ENCODE measurements at regions not wholly inside any gene's neighbourhood (a gene's known extent, or its start where the extent isn't known, plus 50 kb on each side); places are given as distances from the start of the nearest gene placed in this dataset.

DNA sequence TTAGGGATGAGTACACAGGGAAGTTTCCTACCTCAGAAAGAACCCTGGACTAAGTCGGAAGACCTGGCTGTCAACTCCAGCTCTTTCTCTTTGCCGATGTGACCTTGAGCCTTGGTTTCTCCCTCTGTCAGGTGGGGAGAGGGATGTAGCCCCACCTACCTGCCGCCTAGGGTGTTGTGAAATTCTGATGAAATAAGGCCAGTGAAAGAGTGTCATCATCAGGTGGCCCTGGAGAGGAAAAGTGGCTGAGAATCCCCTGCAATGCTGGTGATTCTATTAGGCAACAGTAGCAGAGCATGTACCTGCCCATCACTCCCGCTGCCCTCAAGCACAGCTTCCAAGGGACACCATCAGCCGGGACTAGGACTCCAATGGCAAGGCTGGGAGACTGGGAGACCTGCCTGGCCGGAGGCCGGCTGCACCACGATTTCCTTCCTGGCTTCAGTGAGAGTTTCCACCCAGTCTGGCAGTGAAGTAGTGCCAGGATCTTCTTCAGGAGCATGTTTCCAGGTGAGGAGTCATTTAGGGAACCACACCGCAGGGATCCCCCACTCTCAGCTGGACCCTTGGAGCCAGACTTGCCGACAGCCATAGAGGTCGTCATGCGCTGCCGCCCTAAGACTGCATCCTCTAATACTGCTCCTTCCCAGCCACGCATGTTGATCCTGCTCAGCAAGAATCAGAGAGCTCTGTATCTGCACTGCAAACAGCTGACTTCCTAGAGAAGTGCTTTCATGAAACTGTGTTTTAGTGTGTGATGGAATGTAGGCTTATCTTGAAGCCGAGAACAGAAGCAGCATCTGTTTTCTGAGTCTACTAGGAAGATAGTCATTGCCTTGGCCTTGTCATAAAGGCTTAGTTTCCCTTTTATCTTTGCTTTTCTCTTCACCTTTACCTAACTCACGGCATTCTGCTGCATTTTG lies 88.0 kb upstream of the F3 start:
- H3K9ac ChIP-seq (ENCODE audit: low read length in 2 of 2) = no peak overlapping the region
- no peak overlapping the region for H3K4me3 ChIP-seq (ENCODE audit: low read length in 2 of 2)
- H3K27ac ChIP-seq (ENCODE audit: low read length) = no peak overlapping the region
- H3K27me3 ChIP-seq (ENCODE audit: control insufficient read depth in 1 of 2, insufficient read depth in 2 of 2, low read length in 2 of 2) = no peaks in the 10 kb centered on the region
- no peaks in the 10 kb centered on the region for H3K4me1 ChIP-seq (ENCODE audit: control insufficient read depth, insufficient read depth, low read length)
- no peaks in the 10 kb centered on the region for H3K9me3 ChIP-seq (ENCODE audit: control insufficient read depth in 2 of 2, low read length in 2 of 2)
- no peaks in the 10 kb centered on the region for H3K36me3 ChIP-seq (ENCODE audit: control insufficient read depth in 2 of 2, insufficient read depth in 2 of 2, low read length in 2 of 2)

DNA sequence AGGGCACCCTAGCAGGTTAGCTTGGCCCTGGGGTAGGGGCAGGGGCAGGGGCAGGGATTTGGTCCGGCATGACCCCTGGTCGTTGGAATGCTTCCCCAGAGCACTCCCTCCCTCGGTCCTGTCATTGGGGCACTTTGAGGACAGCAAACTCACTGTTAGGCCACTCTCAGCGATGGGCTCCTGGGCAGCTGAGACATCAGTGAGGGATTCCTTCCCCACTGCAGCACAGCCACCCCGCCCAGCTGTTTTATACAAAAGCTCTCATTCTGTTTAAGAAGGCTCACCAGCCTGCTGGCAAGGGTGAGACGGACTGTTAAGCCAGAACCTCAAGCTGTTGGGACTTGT lies 86.9 kb upstream of the F3 start:
- Histone ChIP-seq H3K27ac (ENCODE audit: low read length) (no peak overlapping the region), H3K4me3 (ENCODE audit: low read length in 2 of 2) (no peak overlapping the region), H3K9me3 (ENCODE audit: control insufficient read depth in 2 of 2, low read length in 2 of 2) (no peaks in the 10 kb centered on the region), H3K36me3 (ENCODE audit: control insufficient read depth in 2 of 2, insufficient read depth in 2 of 2, low read length in 2 of 2) (no peaks in the 10 kb centered on the region), H3K27me3 (ENCODE audit: control insufficient read depth in 1 of 2, insufficient read depth in 2 of 2, low read length in 2 of 2) (no peaks in the 10 kb centered on the region), H3K4me1 (ENCODE audit: control insufficient read depth, insufficient read depth, low read length) (no peaks in the 10 kb centered on the region), H3K9ac (ENCODE audit: low read length in 2 of 2) (no peak overlapping the region)

DNA sequence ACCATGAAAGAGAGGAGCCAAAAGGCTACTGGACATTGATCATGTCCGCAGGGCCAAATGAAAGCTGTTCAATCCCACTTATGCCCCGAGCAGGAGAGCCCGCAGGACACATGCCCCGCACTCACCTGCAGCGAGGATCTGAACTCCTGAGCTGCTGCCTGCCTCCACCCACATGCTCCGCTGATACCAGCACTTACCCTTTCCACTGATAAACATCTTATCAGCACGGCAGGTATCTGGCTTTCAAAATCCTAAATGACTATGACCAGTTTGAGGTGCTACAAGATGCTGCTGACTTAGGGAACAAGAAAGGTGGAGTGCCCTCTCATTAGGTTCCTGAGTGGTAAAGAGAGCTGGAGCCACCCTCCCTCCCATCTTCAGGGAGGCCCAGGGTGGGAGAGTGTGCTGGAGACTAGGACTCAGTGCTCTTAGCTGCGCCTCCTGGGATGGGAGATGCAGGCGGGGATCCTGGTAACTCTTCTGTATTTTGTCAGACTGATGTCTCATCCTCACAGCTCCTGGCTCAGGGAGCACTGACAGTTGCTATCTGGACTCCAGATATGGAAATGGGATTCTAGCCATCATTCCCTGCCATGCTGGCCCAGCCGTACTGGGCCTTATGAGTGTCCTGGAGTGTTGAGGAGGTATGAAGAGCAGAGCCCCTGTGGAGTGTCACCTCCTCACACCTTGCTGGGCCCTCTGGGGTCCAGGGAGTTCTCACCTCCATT lies 86.4 kb upstream of the F3 start:
- no peaks in the 10 kb centered on the region for H3K27me3 ChIP-seq (ENCODE audit: control insufficient read depth in 1 of 2, insufficient read depth in 2 of 2, low read length in 2 of 2)
- no peaks in the 10 kb centered on the region for H3K36me3 ChIP-seq (ENCODE audit: control insufficient read depth in 2 of 2, insufficient read depth in 2 of 2, low read length in 2 of 2)
- no peaks in the 10 kb centered on the region for H3K9me3 ChIP-seq (ENCODE audit: control insufficient read depth in 2 of 2, low read length in 2 of 2)
- H3K27ac ChIP-seq (ENCODE audit: low read length) = no peak overlapping the region
- no peak overlapping the region for H3K4me3 ChIP-seq (ENCODE audit: low read length in 2 of 2)
- no peaks in the 10 kb centered on the region for H3K4me1 ChIP-seq (ENCODE audit: control insufficient read depth, insufficient read depth, low read length)
- no peak overlapping the region for H3K9ac ChIP-seq (ENCODE audit: low read length in 2 of 2)

DNA sequence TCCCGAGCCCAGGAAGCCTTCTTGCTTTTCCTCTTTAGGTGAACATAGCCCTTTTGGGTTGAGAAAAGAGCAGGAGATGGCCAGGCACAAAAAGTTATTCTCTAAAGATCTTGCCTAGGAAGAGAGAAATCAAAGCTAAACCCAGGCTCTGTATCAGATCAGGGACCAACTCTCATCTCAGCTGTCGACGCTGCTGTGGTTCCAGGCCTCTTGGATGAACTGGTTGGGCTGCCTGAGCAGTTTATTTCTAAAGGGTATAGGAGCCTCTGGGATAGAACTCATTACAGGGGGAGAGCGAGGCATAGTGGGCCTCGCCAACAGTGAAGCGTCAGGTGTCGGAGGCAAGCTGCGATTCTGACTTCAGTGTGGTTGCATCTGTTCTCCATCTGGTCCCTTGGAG lies 82.6 kb upstream of the F3 start:
- Histone ChIP-seq H3K9me3 (ENCODE audit: control insufficient read depth in 2 of 2, low read length in 2 of 2) (no peaks in the 10 kb centered on the region), H3K9ac (ENCODE audit: low read length in 2 of 2) (no peak overlapping the region), H3K4me1 (ENCODE audit: control insufficient read depth, insufficient read depth, low read length) (no peaks in the 10 kb centered on the region), H3K36me3 (ENCODE audit: control insufficient read depth in 2 of 2, insufficient read depth in 2 of 2, low read length in 2 of 2) (no peaks in the 10 kb centered on the region), H3K27me3 (ENCODE audit: control insufficient read depth in 1 of 2, insufficient read depth in 2 of 2, low read length in 2 of 2) (no peaks in the 10 kb centered on the region), H3K27ac (ENCODE audit: low read length) (no peak overlapping the region), H3K4me3 (ENCODE audit: low read length in 2 of 2) (no peak overlapping the region)

DNA sequence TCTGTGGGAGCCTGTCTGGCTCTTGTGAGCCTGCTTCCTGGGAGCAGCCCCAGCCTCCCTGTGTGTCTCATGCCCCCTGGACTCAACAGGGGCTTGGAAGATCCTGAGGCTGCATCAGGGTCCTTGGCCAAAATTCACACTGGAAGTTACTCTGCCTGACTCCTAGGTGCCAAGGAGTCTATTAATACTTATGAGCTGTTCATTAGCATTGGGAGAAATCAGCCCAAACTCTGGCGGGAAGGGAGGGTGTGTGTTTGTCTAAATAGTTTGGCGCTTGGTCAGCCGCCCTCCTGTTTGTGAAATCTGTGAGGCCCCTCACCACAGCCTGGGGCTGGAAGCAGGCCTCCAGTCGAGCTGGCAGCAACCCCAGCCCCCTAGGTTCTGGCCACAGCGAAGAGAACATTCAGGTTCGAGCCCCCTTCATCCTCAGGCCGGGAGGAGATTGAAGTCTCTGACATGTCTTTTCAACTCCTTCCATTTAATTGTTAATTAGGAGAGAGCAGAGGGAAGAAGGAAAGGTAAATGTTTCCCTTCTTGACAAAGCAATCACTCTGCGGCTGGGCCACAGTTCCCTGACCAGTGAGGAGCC lies 82.1 kb upstream of the F3 start:
- no peaks in the 10 kb centered on the region for H3K9me3 ChIP-seq (ENCODE audit: control insufficient read depth in 2 of 2, low read length in 2 of 2)
- H3K36me3 ChIP-seq (ENCODE audit: control insufficient read depth in 2 of 2, insufficient read depth in 2 of 2, low read length in 2 of 2) = no peaks in the 10 kb centered on the region
- no peak overlapping the region for H3K9ac ChIP-seq (ENCODE audit: low read length in 2 of 2)
- no peak overlapping the region for H3K4me3 ChIP-seq (ENCODE audit: low read length in 2 of 2)
- H3K27me3 ChIP-seq (ENCODE audit: control insufficient read depth in 1 of 2, insufficient read depth in 2 of 2, low read length in 2 of 2) = no peaks in the 10 kb centered on the region
- no peaks in the 10 kb centered on the region for H3K4me1 ChIP-seq (ENCODE audit: control insufficient read depth, insufficient read depth, low read length)
- H3K27ac ChIP-seq (ENCODE audit: low read length) = no peak overlapping the region

DNA sequence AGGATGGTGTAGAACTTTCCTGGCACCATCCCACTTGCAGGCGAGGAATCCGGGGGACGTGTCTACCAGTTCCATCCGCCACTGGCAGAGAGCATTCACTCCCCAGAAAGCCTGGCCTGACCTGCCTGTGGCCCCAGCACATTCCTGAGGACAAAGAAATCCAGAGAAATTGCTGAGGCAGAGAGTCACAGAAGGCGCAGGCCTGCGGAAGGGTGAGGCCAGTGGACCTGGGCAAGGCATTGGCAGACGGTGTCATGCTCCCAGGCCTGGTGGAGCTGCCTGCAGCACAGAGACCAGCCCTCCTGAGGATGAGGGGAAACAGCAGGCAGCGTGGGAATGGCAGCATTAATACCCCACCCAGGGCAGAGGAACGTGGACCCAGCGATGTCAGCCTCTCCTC lies 81.2 kb upstream of the F3 start:
- no peak overlapping the region for H3K4me3 ChIP-seq (ENCODE audit: low read length in 2 of 2)
- H3K36me3 ChIP-seq (ENCODE audit: control insufficient read depth in 2 of 2, insufficient read depth in 2 of 2, low read length in 2 of 2) = no peaks in the 10 kb centered on the region
- no peak overlapping the region for H3K27ac ChIP-seq (ENCODE audit: low read length)
- H3K4me1 ChIP-seq (ENCODE audit: control insufficient read depth, insufficient read depth, low read length) = no peaks in the 10 kb centered on the region
- no peaks in the 10 kb centered on the region for H3K27me3 ChIP-seq (ENCODE audit: control insufficient read depth in 1 of 2, insufficient read depth in 2 of 2, low read length in 2 of 2)
- no peak overlapping the region for H3K9ac ChIP-seq (ENCODE audit: low read length in 2 of 2)
- no peaks in the 10 kb centered on the region for H3K9me3 ChIP-seq (ENCODE audit: control insufficient read depth in 2 of 2, low read length in 2 of 2)

DNA sequence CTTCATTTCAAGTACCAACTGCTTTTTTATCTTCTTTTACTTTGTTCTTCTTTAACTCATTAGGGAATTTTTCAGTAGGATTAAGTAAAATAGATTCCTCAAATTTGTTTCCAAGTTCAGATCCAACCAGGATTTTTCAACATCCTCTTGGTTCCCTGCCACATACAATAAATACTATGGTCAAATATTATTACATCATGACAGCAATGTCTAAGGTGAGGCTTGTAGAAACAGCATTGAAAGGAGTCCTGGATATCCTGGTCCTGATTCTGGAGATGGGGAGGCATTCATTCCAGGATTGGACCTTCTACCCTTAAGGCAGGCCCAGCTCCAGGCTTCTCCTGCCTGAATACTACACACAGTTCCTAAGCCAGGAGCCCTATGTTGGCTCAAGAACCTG lies 80.2 kb upstream of the F3 start:
- Histone ChIP-seq H3K27ac (ENCODE audit: low read length) (no peak overlapping the region), H3K9me3 (ENCODE audit: control insufficient read depth in 2 of 2, low read length in 2 of 2) (no peaks in the 10 kb centered on the region), H3K9ac (ENCODE audit: low read length in 2 of 2) (no peak overlapping the region), H3K4me3 (ENCODE audit: low read length in 2 of 2) (no peak overlapping the region), H3K36me3 (ENCODE audit: control insufficient read depth in 2 of 2, insufficient read depth in 2 of 2, low read length in 2 of 2) (no peaks in the 10 kb centered on the region), H3K27me3 (ENCODE audit: control insufficient read depth in 1 of 2, insufficient read depth in 2 of 2, low read length in 2 of 2) (no peaks in the 10 kb centered on the region), H3K4me1 (ENCODE audit: control insufficient read depth, insufficient read depth, low read length) (no peaks in the 10 kb centered on the region)

DNA sequence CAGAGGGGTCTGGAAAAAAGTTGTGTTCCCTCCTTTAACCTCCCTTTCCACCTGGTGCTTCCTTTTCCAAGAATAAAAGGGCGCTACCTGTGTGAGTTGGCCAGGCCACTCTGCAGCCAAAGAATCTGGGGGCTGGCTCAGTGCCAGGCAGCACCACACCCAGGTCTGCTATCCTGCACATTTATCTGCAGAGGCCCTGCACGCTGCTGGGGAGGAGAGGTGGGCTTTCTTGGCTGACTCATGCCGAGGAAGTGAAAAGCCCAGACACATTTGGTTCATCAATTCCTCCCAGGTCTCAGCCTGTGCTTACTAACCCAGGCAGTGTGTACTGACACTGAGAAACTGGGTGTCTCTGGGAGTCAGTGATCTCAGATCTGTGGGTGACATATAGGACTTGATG lies 79.8 kb upstream of the F3 start:
- no peak overlapping the region for H3K4me3 ChIP-seq (ENCODE audit: low read length in 2 of 2)
- H3K4me1 ChIP-seq (ENCODE audit: control insufficient read depth, insufficient read depth, low read length) = no peaks in the 10 kb centered on the region
- no peaks in the 10 kb centered on the region for H3K9me3 ChIP-seq (ENCODE audit: control insufficient read depth in 2 of 2, low read length in 2 of 2)
- no peak overlapping the region for H3K27ac ChIP-seq (ENCODE audit: low read length)
- no peak overlapping the region for H3K9ac ChIP-seq (ENCODE audit: low read length in 2 of 2)
- no peaks in the 10 kb centered on the region for H3K36me3 ChIP-seq (ENCODE audit: control insufficient read depth in 2 of 2, insufficient read depth in 2 of 2, low read length in 2 of 2)
- no peaks in the 10 kb centered on the region for H3K27me3 ChIP-seq (ENCODE audit: control insufficient read depth in 1 of 2, insufficient read depth in 2 of 2, low read length in 2 of 2)

DNA sequence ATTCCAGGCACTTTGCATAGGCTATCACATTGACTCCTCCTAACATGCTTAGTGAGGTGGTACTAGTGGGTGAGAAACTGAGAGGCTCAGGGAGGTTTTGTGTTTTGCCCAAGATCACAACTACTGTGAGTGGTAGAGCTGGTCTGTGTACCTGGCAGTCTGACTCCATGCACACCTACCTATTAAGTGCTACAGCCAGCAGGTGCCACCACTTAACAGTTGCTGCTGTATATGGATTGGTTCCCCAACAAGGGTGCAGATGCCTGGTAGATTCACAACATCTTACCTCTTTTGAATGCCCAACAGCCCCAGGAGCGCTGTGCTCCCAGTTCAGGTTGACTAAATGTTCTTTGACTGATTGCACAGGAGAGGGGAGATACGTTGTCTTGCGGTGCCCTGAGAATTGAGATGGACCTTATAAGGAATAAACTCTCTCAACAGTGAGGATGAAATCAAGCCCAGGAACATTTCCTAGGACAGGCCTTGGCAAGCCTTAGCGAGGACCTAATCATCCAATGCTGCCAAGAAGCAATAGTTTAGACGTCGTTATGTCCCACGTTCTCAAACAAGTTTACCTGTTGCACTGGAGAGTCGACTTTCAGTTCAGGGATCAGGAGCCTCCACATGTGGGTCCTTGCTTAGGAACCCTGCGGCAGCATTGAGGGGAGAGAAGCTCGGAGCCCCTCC lies 78.9 kb upstream of the F3 start:
- Histone ChIP-seq H3K27me3 (ENCODE audit: control insufficient read depth in 1 of 2, insufficient read depth in 2 of 2, low read length in 2 of 2) (no peaks in the 10 kb centered on the region), H3K4me3 (ENCODE audit: low read length in 2 of 2) (no peak overlapping the region), H3K27ac (ENCODE audit: low read length) (no peak overlapping the region), H3K9me3 (ENCODE audit: control insufficient read depth in 2 of 2, low read length in 2 of 2) (no peaks in the 10 kb centered on the region), H3K9ac (ENCODE audit: low read length in 2 of 2) (no peak overlapping the region), H3K4me1 (ENCODE audit: control insufficient read depth, insufficient read depth, low read length) (no peaks in the 10 kb centered on the region), H3K36me3 (ENCODE audit: control insufficient read depth in 2 of 2, insufficient read depth in 2 of 2, low read length in 2 of 2) (no peaks in the 10 kb centered on the region)

DNA sequence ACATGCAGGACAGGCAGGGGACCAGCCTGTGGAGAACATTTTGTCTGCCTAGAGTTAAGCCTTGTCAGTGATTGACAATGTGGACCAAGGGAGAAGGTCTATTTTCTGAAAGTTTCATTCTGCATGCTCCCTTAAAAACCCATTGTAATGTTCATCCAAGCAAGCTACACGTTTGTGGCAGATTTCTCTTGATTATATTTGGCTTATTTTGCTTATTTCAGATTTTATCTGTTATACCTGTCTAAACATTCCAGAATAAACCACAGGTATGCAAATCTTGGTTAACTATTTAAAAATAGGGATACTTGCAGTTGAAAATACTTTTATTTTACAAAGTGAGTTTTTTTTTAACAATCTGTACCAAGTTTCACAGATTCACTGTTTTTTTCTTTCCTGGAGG lies 78.2 kb upstream of the F3 start:
- no peak overlapping the region for H3K4me3 ChIP-seq (ENCODE audit: low read length in 2 of 2)
- H3K27ac ChIP-seq (ENCODE audit: low read length) = no peak overlapping the region
- H3K4me1 ChIP-seq (ENCODE audit: control insufficient read depth, insufficient read depth, low read length) = no peaks in the 10 kb centered on the region
- H3K9ac ChIP-seq (ENCODE audit: low read length in 2 of 2) = no peak overlapping the region
- H3K27me3 ChIP-seq (ENCODE audit: control insufficient read depth in 1 of 2, insufficient read depth in 2 of 2, low read length in 2 of 2) = no peaks in the 10 kb centered on the region
- H3K36me3 ChIP-seq (ENCODE audit: control insufficient read depth in 2 of 2, insufficient read depth in 2 of 2, low read length in 2 of 2) = no peaks in the 10 kb centered on the region
- no peaks in the 10 kb centered on the region for H3K9me3 ChIP-seq (ENCODE audit: control insufficient read depth in 2 of 2, low read length in 2 of 2)

All from stomach smooth muscle (tissue), 2 donors.